LNCAP (cell line): ENCODE measurements at regions not wholly inside any gene's neighbourhood (a gene's known extent, or its start where the extent isn't known, plus 50 kb on each side); places are given as distances from the start of the nearest gene placed in this dataset.

Experiments
- CTCF ChIP-seq: fragments of 450-650 bp; IDR thresholded peaks from 2 replicates; pipeline ENCODE4 v1.5.1; 2017; ENCODE audit warnings: mild to moderate bottlenecking

- TF ChIP-seq CTCF: peak; percentile 55
Observed at GRCh38 chr4:174156239-174156826, 127.1 kb downstream of the FBXO8 start.

GRCh38 chr4:174154215-174154854 lies 129.1 kb downstream of the FBXO8 start:
- TF ChIP-seq CTCF: no peak

GRCh38 chr4:174152717-174153466 lies 130.6 kb downstream of the FBXO8 start:
- no peak for TF ChIP-seq CTCF

- no peak for TF ChIP-seq CTCF
Observed at GRCh38 chr4:174147863-174148262, 135.6 kb downstream of the FBXO8 start.

GRCh38 chr4:174144106-174144505 lies 139.4 kb downstream of the FBXO8 start:
- TF ChIP-seq CTCF: no peak

- no peak for TF ChIP-seq CTCF
Observed at GRCh38 chr4:174141876-174142275, 141.6 kb downstream of the FBXO8 start.

- TF ChIP-seq CTCF: no peak
Observed at GRCh38 chr4:174138616-174139015, 144.9 kb downstream of the FBXO8 start.
